ENCODE measurements at regions not wholly inside any gene's neighbourhood (a gene's known extent, or its start where the extent isn't known, plus 50 kb on each side); places are given as distances from the start of the nearest gene placed in this dataset.

- DNase-seq: no peak
These were observed 52.9 kb upstream of the SLC28A3 start for GRCh38 chr9:84393266-84393950.

- no peak for DNase-seq
These were observed 53.5 kb upstream of the SLC28A3 start for GRCh38 chr9:84394036-84394435.

GRCh38 chr9:84397151-84397728 lies 56.7 kb upstream of the SLC28A3 start:
- peak; percentile 67 for DNase-seq

GRCh38 chr9:84397822-84398221 lies 57.3 kb upstream of the SLC28A3 start:
- DNase-seq: peak; percentile 75

- DNase-seq: no peak
These were observed 62.0 kb upstream of the SLC28A3 start for GRCh38 chr9:84402517-84402916.

- DNase-seq: no peak
These were observed 62.7 kb upstream of the SLC28A3 start for GRCh38 chr9:84403288-84403687.

GRCh38 chr9:84404095-84404686 lies 63.6 kb upstream of the SLC28A3 start:
- DNase-seq: no peak

- no peak for DNase-seq
These were observed 65.1 kb upstream of the SLC28A3 start for GRCh38 chr9:84405667-84406066.

GRCh38 chr9:84408416-84408815 lies 67.9 kb upstream of the SLC28A3 start:
- no peak for DNase-seq

- DNase-seq: no peak
These were observed 71.2 kb upstream of the SLC28A3 start for GRCh38 chr9:84411683-84412267.

GRCh38 chr9:84412654-84413053 lies 72.1 kb upstream of the SLC28A3 start:
- no peak for DNase-seq

- DNase-seq: no peak
These were observed 72.7 kb upstream of the SLC28A3 start for GRCh38 chr9:84413301-84413700.

- no peak for DNase-seq
These were observed 78.6 kb upstream of the SLC28A3 start for GRCh38 chr9:84419031-84419602.

GRCh38 chr9:84424931-84425330 lies 84.4 kb upstream of the SLC28A3 start:
- DNase-seq: no peak

- no peak for DNase-seq
These were observed 92.2 kb upstream of the SLC28A3 start for GRCh38 chr9:84432746-84433145.

- no peak for DNase-seq
These were observed 95.3 kb upstream of the SLC28A3 start for GRCh38 chr9:84435902-84436301.

GRCh38 chr9:84436386-84437109 lies 96.0 kb upstream of the SLC28A3 start:
- no peak for DNase-seq

- no peak for DNase-seq
These were observed 97.8 kb upstream of the SLC28A3 start for GRCh38 chr9:84438391-84438790.

GRCh38 chr9:84439250-84439649 lies 98.7 kb upstream of the SLC28A3 start:
- peak; percentile 46 for DNase-seq

GRCh38 chr9:84442712-84443111 lies 102.2 kb upstream of the SLC28A3 start:
- no peak for DNase-seq

- no peak for DNase-seq
These were observed 105.2 kb upstream of the SLC28A3 start for GRCh38 chr9:84445737-84446136.

GRCh38 chr9:84447305-84447704 lies 106.7 kb upstream of the SLC28A3 start:
- DNase-seq: no peak

- DNase-seq: no peak
These were observed 109.5 kb upstream of the SLC28A3 start for GRCh38 chr9:84450029-84450428.
